ENCODE measurements at regions not wholly inside any gene's neighbourhood (a gene's known extent, or its start where the extent isn't known, plus 50 kb on each side); places are given as distances from the start of the nearest gene placed in this dataset.
"Not testable (repeated sequence)": the region's sequence is repeated elsewhere in the genome, so short reads cannot be mapped to it uniquely, and the experiment has no call there.

GRCh38 chr12:71385155-71385554 lies 54.4 kb upstream of the LGR5 start:
- intact Hi-C loops (cut with micrococcal nuclease), result no loop called here

- intact Hi-C loops (cut with micrococcal nuclease), result not testable (repeated sequence)
These were observed 62.8 kb upstream of the LGR5 start for GRCh38 chr12:71376711-71377355.

- intact Hi-C loops (cut with micrococcal nuclease), result no loop called here
These were observed 68.5 kb upstream of the LGR5 start for GRCh38 chr12:71371122-71371521.

GRCh38 chr12:71360013-71360412 lies 79.6 kb upstream of the LGR5 start:
- intact Hi-C loops (cut with micrococcal nuclease), result no loop called here

GRCh38 chr12:71356569-71356968 lies 83.0 kb upstream of the LGR5 start:
- intact Hi-C loops (cut with micrococcal nuclease), result no loop called here

GRCh38 chr12:71354871-71355270 lies 84.7 kb upstream of the LGR5 start:
- intact Hi-C loops (cut with micrococcal nuclease), result no loop called here

- intact Hi-C loops (cut with micrococcal nuclease), result no loop called here
These were observed 86.0 kb upstream of the LGR5 start for GRCh38 chr12:71353607-71354006.

GRCh38 chr12:71349950-71350349 lies 89.6 kb upstream of the LGR5 start:
- intact Hi-C loops (cut with micrococcal nuclease), result no loop called here

GRCh38 chr12:71338933-71339332 lies 100.7 kb upstream of the LGR5 start:
- intact Hi-C loops (cut with micrococcal nuclease), result no loop called here

GRCh38 chr12:71335963-71336257 lies 103.7 kb upstream of the LGR5 start:
- intact Hi-C loops (cut with micrococcal nuclease), result no loop called here

- intact Hi-C loops (cut with micrococcal nuclease), result no loop called here
These were observed 104.2 kb upstream of the LGR5 start for GRCh38 chr12:71335151-71335962.

GRCh38 chr12:71333418-71333817 lies 106.2 kb upstream of the LGR5 start:
- intact Hi-C loops (cut with micrococcal nuclease), result no loop called here

GRCh38 chr12:71329956-71330355 lies 109.6 kb upstream of the LGR5 start:
- intact Hi-C loops (cut with micrococcal nuclease), result no loop called here

- intact Hi-C loops (cut with micrococcal nuclease), result no loop called here
These were observed 118.1 kb upstream of the LGR5 start for GRCh38 chr12:71321531-71321930.

GRCh38 chr12:71321130-71321529 lies 118.5 kb upstream of the LGR5 start:
- intact Hi-C loops (cut with micrococcal nuclease), result no loop called here

- intact Hi-C loops (cut with micrococcal nuclease), result no loop called here
These were observed 124.1 kb upstream of the LGR5 start for GRCh38 chr12:71315328-71315985.

- intact Hi-C loops (cut with micrococcal nuclease), result no loop called here
These were observed 126.7 kb upstream of the LGR5 start for GRCh38 chr12:71312768-71313403.

- intact Hi-C loops (cut with micrococcal nuclease), result not testable (repeated sequence)
These were observed 128.0 kb upstream of the LGR5 start for GRCh38 chr12:71311611-71312010.

- intact Hi-C loops (cut with micrococcal nuclease), result no loop called here
These were observed 132.8 kb upstream of the LGR5 start for GRCh38 chr12:71306808-71307207.

- intact Hi-C loops (cut with micrococcal nuclease), result no loop called here
These were observed 135.3 kb upstream of the LGR5 start for GRCh38 chr12:71304306-71304705.

- intact Hi-C loops (cut with micrococcal nuclease), result no loop called here
These were observed 136.4 kb upstream of the LGR5 start for GRCh38 chr12:71303199-71303598.
